ENCODE measurements at regions not wholly inside any gene's neighbourhood (a gene's known extent, or its start where the extent isn't known, plus 50 kb on each side); places are given as distances from the start of the nearest gene placed in this dataset.

DNA sequence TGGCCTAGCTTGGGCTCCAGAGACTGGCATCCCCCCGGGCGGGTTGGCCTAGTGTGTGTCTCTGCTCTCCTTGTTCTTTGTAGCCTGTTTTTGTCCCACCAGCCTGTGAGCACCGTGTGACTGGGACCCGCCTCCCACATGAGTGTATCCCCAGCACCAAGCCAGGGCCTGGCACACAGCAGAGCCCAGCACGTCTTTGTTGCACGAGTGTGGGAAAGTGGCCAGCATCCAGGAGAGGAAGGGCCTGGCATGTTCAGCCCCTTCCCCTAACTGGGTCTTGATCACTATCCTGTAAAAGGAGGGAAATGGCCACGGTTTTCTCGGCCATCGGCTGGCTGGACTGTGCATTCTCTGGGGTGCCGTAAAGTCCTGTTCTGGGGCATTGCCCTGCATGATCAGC, 290.1 kb downstream of the BMP7 start:
- Histone ChIP-seq H3K4me3 (no peak overlapping the region), H3K9me3 (no peaks in the 10 kb centered on the region), H3K4me1 (no peaks in the 10 kb centered on the region), H3K36me3 (no peaks in the 10 kb centered on the region), H3K27ac (no peak overlapping the region), H3K27me3 (replicated peaks in 1 of 7) (peaks cover 0 to 87% (median 31%) of the 10 kb centered on the region in 7 donors)
- intact Hi-C loops (cut with DNase I; ENCODE audit: low total_unique reads) = no loop called here
- no peak for DNase-seq
- TF ChIP-seq CTCF (IDR thresholded peaks at IDR 0.05 in 8 of 11, conservative IDR thresholded peaks at IDR 0.05 in 3 of 11) (no peak), POLR2AphosphoS5 (IDR thresholded peaks at IDR 0.05) (no peak), POLR2A (IDR thresholded peaks at IDR 0.05) (no peak)
- WGBS, 5 donors = 72 to 88% (median 80%) methylated on average over 8 to 10 of the region's 10 CpGs

DNA sequence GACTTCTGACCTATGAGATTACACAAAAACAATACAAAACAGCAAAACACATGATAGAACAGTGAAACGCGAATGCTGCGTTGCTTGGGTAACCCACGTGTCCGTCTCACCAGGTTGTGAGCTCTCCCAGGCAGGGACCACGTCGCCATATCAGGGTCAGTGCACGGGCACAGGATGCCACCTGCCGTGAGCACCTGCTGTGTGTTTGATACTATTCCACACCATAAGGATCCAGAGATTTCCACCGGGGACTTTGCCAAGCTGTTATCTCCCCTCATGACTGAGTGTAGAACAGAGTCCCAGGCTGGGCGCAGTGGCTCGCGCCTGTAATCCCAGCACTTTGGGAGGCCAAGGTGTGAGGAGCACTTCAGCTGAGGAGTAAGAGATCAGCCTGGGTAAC, 288.0 kb downstream of the BMP7 start:
- Histone ChIP-seq H3K27ac (no peak overlapping the region), H3K36me3 (no peaks in the 10 kb centered on the region), H3K4me1 (no peaks in the 10 kb centered on the region), H3K27me3 (replicated peaks in 1 of 7) (peaks cover 0 to 71% (median 24%) of the 10 kb centered on the region in 7 donors), H3K4me3 (no peak overlapping the region), H3K9me3 (peaks cover 0 to 2% (median under 1%) of the 10 kb centered on the region in 8 donors)
- DNase-seq = no peak
- 76 to 88% (median 81%) methylated on average over 13 of the region's 13 CpGs for WGBS, 5 donors
- TF ChIP-seq POLR2A (IDR thresholded peaks at IDR 0.05) (no peak), POLR2AphosphoS5 (IDR thresholded peaks at IDR 0.05) (no peak), CTCF (IDR thresholded peaks at IDR 0.05 in 8 of 11, conservative IDR thresholded peaks at IDR 0.05 in 3 of 11) (no peak)
- intact Hi-C loops (cut with DNase I; ENCODE audit: low total_unique reads) = no loop called here

- intact Hi-C loops (cut with DNase I; ENCODE audit: low total_unique reads) = no loop called here
- H3K27me3 ChIP-seq (replicated peaks in 1 of 7) = peaks cover 0 to 65% (median 24%) of the 10 kb centered on the region in 7 donors
- H3K4me1 ChIP-seq = no peaks in the 10 kb centered on the region
- TF ChIP-seq POLR2A (IDR thresholded peaks at IDR 0.05) (no peak), POLR2AphosphoS5 (IDR thresholded peaks at IDR 0.05) (no peak), CTCF (IDR thresholded peaks at IDR 0.05 in 8 of 11, conservative IDR thresholded peaks at IDR 0.05 in 3 of 11) (no peak)
- peaks cover 0 to 9% (median 7%) of the 10 kb centered on the region in 8 donors for H3K9me3 ChIP-seq
- DNase-seq = no peak
- 53 to 66% (median 59%) methylated on average over 5 of the region's 5 CpGs for WGBS, 5 donors
- H3K36me3 ChIP-seq = no peaks in the 10 kb centered on the region
- no peak overlapping the region for H3K4me3 ChIP-seq
- no peak overlapping the region for H3K27ac ChIP-seq
Observed at GRCh38 chr20:56979125-56979524, 287.3 kb downstream of the BMP7 start.

DNA sequence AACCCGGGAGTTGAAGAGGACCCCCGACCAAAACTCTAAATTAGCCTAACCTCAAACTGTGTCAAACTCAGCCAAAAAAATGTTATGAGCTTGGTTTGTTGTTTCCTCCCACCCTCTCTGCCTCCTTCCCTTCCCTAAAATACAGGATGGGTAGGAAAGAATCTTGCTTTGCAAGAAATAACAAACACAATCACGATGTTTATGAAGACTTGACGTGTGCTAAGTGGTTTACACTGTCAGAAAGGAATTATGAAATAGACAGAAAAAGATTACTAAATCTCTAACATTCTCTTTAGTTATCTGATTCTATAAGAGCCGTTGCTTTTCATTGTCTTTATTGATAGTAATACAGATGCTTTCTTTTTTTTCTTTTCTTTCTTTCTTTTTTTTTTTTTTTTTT, 285.1 kb downstream of the BMP7 start:
- Histone ChIP-seq H3K4me3 (no peak overlapping the region), H3K9me3 (peaks cover 0 to 31% (median 29%) of the 10 kb centered on the region in 8 donors), H3K4me1 (no peaks in the 10 kb centered on the region), H3K36me3 (no peaks in the 10 kb centered on the region), H3K27ac (no peak overlapping the region), H3K27me3 (replicated peaks in 1 of 7) (peaks cover 0 to 43% (median 6%) of the 10 kb centered on the region in 7 donors)
- intact Hi-C loops (cut with DNase I; ENCODE audit: low total_unique reads) = no loop called here
- WGBS, 5 donors = 45 to 61% (median 52%) methylated on average over 5 of the region's 5 CpGs
- no peak for TF ChIP-seq CTCF (IDR thresholded peaks at IDR 0.05 in 8 of 11, conservative IDR thresholded peaks at IDR 0.05 in 3 of 11)
- DNase-seq = no peak
